Stomach (tissue), 8 donors: ENCODE measurements at regions not wholly inside any gene's neighbourhood (a gene's known extent, or its start where the extent isn't known, plus 50 kb on each side); places are given as distances from the start of the nearest gene placed in this dataset.

ENCODE experiments used
- DNase-seq, 2 donors: peaks; one replicate each; pipeline versions ENCODE4 v3.0.0 to v3.0.0-alpha.2; 2013 to 2019
- H3K27ac ChIP-seq, 5 donors: fragments of 200-600 bp in 4 of 5; sonication (generic) in 4 of 5; one replicate each; pipeline ENCODE4 v1.5.1; 2013 to 2019; ENCODE audit warnings: mild to moderate bottlenecking in 1 of 5, moderate library complexity in 1 of 5
- H3K27me3 ChIP-seq, 3 donors: fragments of 200-600 bp; sonication (generic); one replicate each; pipeline ENCODE4 v1.5.1; 2017 to 2019; ENCODE audit warnings: mixed run types in 1 of 3
- H3K36me3 ChIP-seq, 4 donors: fragments of 200-600 bp; sonication (generic); 1 replicate in 3 of 4; 2 replicates in 1 of 4; pipeline ENCODE4 v1.5.1; 2016 to 2019
- H3K4me1 ChIP-seq, 4 donors: fragments of 200-600 bp; sonication (generic); one replicate each; pipeline ENCODE4 v1.5.1; 2016 to 2019
- H3K4me3 ChIP-seq, 4 donors: fragments of 200-600 bp; sonication (generic) in 3 of 4; one replicate each; pipeline ENCODE4 v1.5.1; 2016 to 2019; ENCODE audit warnings: mild to moderate bottlenecking in 1 of 4
- H3K9me3 ChIP-seq, 4 donors: fragments of 200-600 bp; sonication (generic); one replicate each; pipeline ENCODE4 v1.5.1; 2016 to 2019
- CTCF ChIP-seq, 7 experiments: fragments of 450-650 bp in 4 of 7; fragments of 200-600 bp in 3 of 7; sonication (generic) in 3 of 7; IDR thresholded peaks; one replicate each; pipeline ENCODE4 v1.5.1; 2016 to 2019; ENCODE audit warnings: antibody characterized with exemption in 7 of 7, control low read depth in 2 of 7, mild to moderate bottlenecking in 1 of 7
- EP300 ChIP-seq: sonication (generic); formaldehyde crosslinking; IDR thresholded peaks from one replicate; pipeline ENCODE4 v1.6.1; 2017; ENCODE audit warnings: antibody characterized with exemption
- POLR2A ChIP-seq, 4 donors: fragments of 450-650 bp; IDR thresholded peaks; one replicate each; pipeline ENCODE4 v1.6.1; 2016; ENCODE audit warnings: antibody characterized with exemption in 4 of 4, control low read depth in 2 of 4, mild to moderate bottlenecking in 1 of 4, moderate library complexity in 1 of 4
- POLR2AphosphoS5 ChIP-seq, 3 donors: sonication (generic); formaldehyde crosslinking; IDR thresholded peaks; one replicate each; pipeline ENCODE4 v1.6.1; 2016; ENCODE audit warnings: antibody characterized with exemption in 3 of 3
- WGBS, 5 donors: extraction: QIAGEN DNeasy Blood & Tissue Kit in 3 of 5; methylation state at CpG; one replicate each; pipeline versions ENCODE4 v1.1.5 to v1.1.7; 2013 to 2018; 5-methylcytosine and 5-hydroxymethylcytosine counted together
- intact Hi-C: fragments of 100-400 bp; cut with DNase I; formaldehyde crosslinking; loops from one replicate; pipeline ENCODE4 v1.15.1; 2023; ENCODE audit warnings: low total_unique reads
- donor health status: healthy with polysubstance abuse.
- donor health status: Bipolar disorder and iron deficiency.
- donor health status: healthy.

GRCh38 chr14:42732005-42732404 is 1125.3 kb downstream of the LRFN5 start:
- TF ChIP-seq POLR2AphosphoS5 (IDR thresholded peaks at IDR 0.05), result no peak
- TF ChIP-seq EP300, result no peak
- TF ChIP-seq POLR2A (IDR thresholded peaks at IDR 0.05), result no peak
- TF ChIP-seq CTCF (IDR thresholded peaks at IDR 0.05), result no peak
- Histone ChIP-seq H3K9me3 (peaks cover 0 to 3% (median 0%) of the 10 kb centered on the region in 4 donors), H3K36me3 (no peaks in the 10 kb centered on the region), H3K4me1 (no peaks in the 10 kb centered on the region), H3K27me3 (no peaks in the 10 kb centered on the region), H3K27ac (no peak overlapping the region), H3K4me3 (no peak overlapping the region)
- intact Hi-C loops, result no loop called here
- DNase-seq, result no peak

GRCh38 chr14:42731480-42731879 is 1124.8 kb downstream of the LRFN5 start:
- Histone ChIP-seq H3K4me1 (no peaks in the 10 kb centered on the region), H3K27ac (no peak overlapping the region), H3K36me3 (no peaks in the 10 kb centered on the region), H3K27me3 (no peaks in the 10 kb centered on the region), H3K9me3 (peaks cover 0 to 3% (median 0%) of the 10 kb centered on the region in 4 donors), H3K4me3 (no peak overlapping the region)
- no peak for DNase-seq
- no peak for TF ChIP-seq POLR2AphosphoS5 (IDR thresholded peaks at IDR 0.05)
- TF ChIP-seq POLR2A (IDR thresholded peaks at IDR 0.05), result no peak
- no peak for TF ChIP-seq CTCF (IDR thresholded peaks at IDR 0.05)
- no peak for TF ChIP-seq EP300
- 80 to 94% (median 91%) methylated on average over 2 of the region's 2 CpGs for WGBS, 5 donors
- intact Hi-C loops, result no loop called here

- intact Hi-C loops, result no loop called here
- H3K9me3 ChIP-seq, result no peaks in the 10 kb centered on the region
These were observed 1123.0 kb downstream of the LRFN5 start for GRCh38 chr14:42729681-42730080.

GRCh38 chr14:42719391-42719790 is 1112.7 kb downstream of the LRFN5 start:
- WGBS, 5 donors, result 29 to 85% (median 56%) methylated on average over 1 of the region's 1 CpG
- H3K36me3 ChIP-seq, result no peaks in the 10 kb centered on the region
- TF ChIP-seq CTCF (IDR thresholded peaks at IDR 0.05) (no peak), EP300 (no peak), POLR2AphosphoS5 (IDR thresholded peaks at IDR 0.05) (no peak), POLR2A (IDR thresholded peaks at IDR 0.05) (no peak)
- no peaks in the 10 kb centered on the region for H3K27me3 ChIP-seq
- intact Hi-C loops, result no loop called here
- no peak overlapping the region for H3K4me3 ChIP-seq
- no peaks in the 10 kb centered on the region for H3K4me1 ChIP-seq
- peak in 1 of 2 donors; percentile 3 for DNase-seq
- H3K9me3 ChIP-seq, result no peaks in the 10 kb centered on the region
- no peak overlapping the region for H3K27ac ChIP-seq

More at GRCh38 chr14:42729681-42730080, 1123.0 kb downstream of the LRFN5 start:
- 67 to 79% (median 72%) methylated on average over 2 of the region's 2 CpGs for WGBS, 5 donors
- H3K27ac ChIP-seq, result no peak overlapping the region
- no peaks in the 10 kb centered on the region for H3K36me3 ChIP-seq
- no peak overlapping the region for H3K4me3 ChIP-seq
- no peak for DNase-seq
- H3K4me1 ChIP-seq, result no peaks in the 10 kb centered on the region
- no peak for TF ChIP-seq EP300
- TF ChIP-seq POLR2AphosphoS5 (IDR thresholded peaks at IDR 0.05), result no peak
- TF ChIP-seq POLR2A (IDR thresholded peaks at IDR 0.05), result no peak
- no peak for TF ChIP-seq CTCF (IDR thresholded peaks at IDR 0.05)
- H3K27me3 ChIP-seq, result no peaks in the 10 kb centered on the region
